AG10803 (cell line): ENCODE measurements at regions not wholly inside any gene's neighbourhood (a gene's known extent, or its start where the extent isn't known, plus 50 kb on each side); places are given as distances from the start of the nearest gene placed in this dataset.

ENCODE experiments used
- DNase-seq: peaks from one replicate; pipeline ENCODE4 v3.0.0; 2010; ENCODE audit warnings: low read depth
- H3K4me3 ChIP-seq: 2 replicates; pipeline ENCODE4 v1.5.1; 2011; ENCODE audit warnings: mild to moderate bottlenecking, low read length, control low read depth
- TF ChIP-seq, protein P1 (sequence below): conservative IDR thresholded peaks from 2 replicates; pipeline ENCODE4 v1.5.1; 2011; ENCODE audit warnings: mild to moderate bottlenecking, low read length, control low read depth, inconsistent platforms

DNA sequence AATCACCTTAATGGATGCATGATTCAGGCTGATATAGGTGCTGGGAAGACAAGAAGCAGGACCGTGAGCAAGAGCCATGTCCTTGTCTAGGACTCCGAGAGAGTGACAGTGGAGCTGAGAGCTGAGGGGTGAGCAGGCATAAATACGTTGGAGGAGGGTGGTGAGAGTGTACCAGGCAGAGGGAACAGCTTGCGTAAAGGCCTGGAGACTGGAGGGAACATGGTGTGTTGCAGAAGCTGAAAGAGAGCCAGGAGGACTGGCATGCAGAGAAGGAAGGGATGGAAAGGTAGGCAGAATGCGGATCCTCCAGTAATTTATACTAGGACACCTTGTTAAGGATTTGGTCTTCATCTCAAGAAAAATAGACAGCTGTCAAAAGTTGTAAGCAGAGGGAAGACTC, 653.2 kb downstream of the HS3ST4 start:
- H3K4me3 ChIP-seq = no peak overlapping the region
- DNase-seq = no peak
- TF ChIP-seq, protein P1, sequence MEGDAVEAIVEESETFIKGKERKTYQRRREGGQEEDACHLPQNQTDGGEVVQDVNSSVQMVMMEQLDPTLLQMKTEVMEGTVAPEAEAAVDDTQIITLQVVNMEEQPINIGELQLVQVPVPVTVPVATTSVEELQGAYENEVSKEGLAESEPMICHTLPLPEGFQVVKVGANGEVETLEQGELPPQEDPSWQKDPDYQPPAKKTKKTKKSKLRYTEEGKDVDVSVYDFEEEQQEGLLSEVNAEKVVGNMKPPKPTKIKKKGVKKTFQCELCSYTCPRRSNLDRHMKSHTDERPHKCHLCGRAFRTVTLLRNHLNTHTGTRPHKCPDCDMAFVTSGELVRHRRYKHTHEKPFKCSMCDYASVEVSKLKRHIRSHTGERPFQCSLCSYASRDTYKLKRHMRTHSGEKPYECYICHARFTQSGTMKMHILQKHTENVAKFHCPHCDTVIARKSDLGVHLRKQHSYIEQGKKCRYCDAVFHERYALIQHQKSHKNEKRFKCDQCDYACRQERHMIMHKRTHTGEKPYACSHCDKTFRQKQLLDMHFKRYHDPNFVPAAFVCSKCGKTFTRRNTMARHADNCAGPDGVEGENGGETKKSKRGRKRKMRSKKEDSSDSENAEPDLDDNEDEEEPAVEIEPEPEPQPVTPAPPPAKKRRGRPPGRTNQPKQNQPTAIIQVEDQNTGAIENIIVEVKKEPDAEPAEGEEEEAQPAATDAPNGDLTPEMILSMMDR = no peak

DNA sequence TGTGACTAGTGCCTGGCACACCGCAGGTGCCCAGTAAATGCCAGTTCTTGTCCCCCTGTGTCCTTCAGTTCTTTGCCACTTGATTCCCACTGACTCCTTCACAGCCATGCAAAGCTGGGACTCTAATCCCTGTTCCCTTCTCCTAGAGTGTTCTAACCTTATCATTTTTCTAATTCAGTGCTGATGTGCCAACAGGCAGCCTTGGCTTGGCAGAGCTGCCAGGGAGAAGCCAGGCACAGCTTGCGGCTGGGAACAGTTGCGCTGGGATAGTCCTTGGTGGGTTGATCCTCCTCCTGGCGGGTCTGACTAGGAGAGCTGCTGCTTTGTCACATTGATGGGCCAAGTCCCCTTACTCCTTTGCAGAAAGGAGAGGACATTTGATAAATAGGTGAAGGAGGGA, 654.2 kb downstream of the HS3ST4 start:
- TF ChIP-seq, protein P1 = no peak
- no peak for DNase-seq
- no peak overlapping the region for H3K4me3 ChIP-seq

DNA sequence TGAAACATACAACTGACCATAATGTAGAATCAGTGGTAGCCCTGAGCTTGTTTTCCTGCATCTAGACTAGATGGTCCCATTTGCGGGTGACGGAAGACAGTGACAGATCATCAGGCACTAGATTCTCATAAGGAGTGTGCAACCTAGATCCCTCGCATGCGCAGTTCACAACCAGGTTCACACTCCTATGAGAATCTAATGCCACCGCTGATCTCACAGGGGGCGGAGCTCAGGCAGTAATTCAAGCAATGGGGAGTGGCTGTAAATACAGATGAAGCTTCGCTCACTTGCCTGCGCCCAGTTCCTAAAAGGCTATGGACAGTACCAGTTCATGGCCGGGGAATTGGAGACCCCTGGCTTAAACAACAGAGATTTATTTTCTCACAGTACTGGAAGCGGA, 656.3 kb downstream of the HS3ST4 start:
- no peak overlapping the region for H3K4me3 ChIP-seq
- TF ChIP-seq, protein P1 = no peak
- no peak for DNase-seq

DNA sequence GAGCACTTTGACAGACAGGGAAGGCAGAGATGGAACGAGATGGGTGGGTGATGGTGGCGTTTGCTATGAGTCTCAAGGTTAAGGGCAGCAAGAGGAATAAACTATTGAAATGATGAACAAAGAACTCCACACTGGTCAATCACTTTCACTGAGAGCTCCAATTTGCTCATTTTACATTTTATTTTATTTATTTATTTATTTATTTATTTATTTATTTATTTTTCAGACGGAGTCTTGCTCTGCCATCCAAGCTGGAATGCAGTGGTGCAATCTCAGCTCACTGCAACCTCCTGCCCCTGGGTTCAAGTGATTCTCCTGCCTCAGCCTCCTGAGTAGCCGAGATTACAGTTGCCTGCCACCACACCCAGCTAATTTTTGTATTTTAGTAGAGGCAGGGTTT, 669.1 kb downstream of the HS3ST4 start:
- TF ChIP-seq, protein P1 = no peak
- H3K4me3 ChIP-seq = no peak overlapping the region
- DNase-seq = no peak

DNA sequence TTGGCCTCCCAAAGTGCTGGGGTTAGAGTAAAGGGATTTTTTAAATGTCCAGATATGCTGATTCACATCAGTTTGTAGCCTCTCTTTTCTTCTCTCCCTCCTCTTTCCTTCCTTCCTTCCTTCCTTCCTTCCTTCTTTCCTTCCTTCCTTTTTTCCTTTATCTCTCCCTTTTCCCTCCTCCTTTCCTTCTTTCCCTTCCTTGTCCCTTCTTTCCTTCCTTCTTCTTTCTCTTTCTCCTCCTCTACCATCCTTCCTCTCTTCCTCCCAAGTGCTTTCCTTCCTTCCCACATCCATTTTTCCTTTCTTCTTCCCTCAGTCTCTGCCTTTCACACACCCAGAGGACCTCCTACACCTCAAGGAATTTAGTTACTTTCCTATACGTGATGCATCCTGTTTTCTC, 671.8 kb downstream of the HS3ST4 start:
- no peak for DNase-seq
- TF ChIP-seq, protein P1 = no peak
- H3K4me3 ChIP-seq = no peak overlapping the region

DNA sequence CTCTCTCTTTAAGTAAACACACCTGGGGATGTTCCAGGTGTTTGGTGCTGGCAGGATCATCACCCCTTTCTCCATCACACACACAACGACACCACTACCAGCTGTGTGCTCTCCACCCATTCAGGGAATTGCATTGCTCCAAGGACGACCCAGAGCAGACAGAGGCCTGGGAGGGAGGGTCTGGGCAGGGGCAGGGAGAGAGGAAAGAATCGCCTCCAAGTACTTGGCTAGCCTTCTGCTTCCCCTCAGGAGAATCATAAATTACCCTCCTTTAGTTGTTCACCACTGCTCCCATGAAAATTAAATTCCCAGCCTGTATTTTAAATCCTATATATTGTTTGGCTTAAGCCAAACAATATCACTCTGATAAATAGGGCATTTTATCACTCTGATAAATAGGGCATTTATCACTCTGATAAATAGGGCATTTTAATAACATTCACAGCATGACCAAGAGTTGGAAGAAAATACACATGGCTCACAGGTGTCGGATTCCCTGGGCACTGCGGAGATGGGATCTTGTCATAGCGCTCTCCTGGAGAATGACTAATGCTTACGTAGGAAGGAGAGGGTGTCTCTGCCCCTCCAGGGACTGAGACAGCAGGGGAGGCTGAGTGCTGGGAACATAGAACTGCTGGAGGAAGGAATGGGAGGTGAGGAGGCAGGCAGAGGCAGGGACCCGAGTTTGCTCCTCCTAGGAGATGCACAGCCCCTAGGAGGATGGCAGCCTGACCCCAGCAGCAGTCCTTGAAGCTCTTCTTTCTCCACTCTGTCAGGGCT, 673.6 kb downstream of the HS3ST4 start:
- no peak for DNase-seq
- TF ChIP-seq, protein P1 = no peak

DNA sequence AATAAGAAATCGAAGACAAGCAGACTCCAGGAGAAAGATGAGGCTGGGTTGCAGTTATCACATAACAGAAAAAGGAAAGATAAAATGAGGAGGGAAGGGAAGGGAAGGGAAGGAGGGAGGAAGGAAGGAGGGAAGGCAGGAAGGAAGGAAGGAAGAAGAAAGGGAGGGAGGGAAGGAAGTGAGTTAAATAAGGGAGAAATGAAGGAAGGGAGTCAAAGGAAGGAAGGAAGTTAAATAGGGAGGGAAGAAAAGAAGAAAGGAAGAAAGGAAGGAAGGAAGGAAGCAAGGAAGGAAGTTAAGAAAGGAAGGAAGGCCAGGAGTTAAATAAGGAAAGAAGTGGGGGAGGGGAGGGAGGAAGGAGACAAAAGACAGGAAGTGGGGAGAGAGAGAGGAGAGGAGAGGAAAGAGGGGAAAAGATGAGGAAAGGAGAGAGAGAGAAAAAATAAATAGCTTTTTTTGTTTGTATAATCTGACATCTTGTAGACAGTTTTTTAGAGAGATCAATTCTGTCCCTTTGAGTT, 679.6 kb downstream of the HS3ST4 start:
- DNase-seq = no peak
- no peak overlapping the region for H3K4me3 ChIP-seq
- TF ChIP-seq, protein P1 = no peak

More for the DNA sequence above, 673.6 kb downstream of the HS3ST4 start:
- no peak overlapping the region for H3K4me3 ChIP-seq
